ENCODE measurements at regions not wholly inside any gene's neighbourhood (a gene's known extent, or its start where the extent isn't known, plus 50 kb on each side); places are given as distances from the start of the nearest gene placed in this dataset.
"Not testable (repeated sequence)": the region's sequence is repeated elsewhere in the genome, so short reads cannot be mapped to it uniquely, and the experiment has no call there.

GRCh38 chr10:78438907-78439809 lies 405.5 kb downstream of the RPS24 start:
- Mint-ChIP-seq H3K9me3 (no peaks in the 10 kb centered on the region), H3K4me1 (peaks cover 5% of the 10 kb centered on the region), H3K27ac (no peak overlapping the region), H3K4me3 (no peak overlapping the region), H3K36me3 (no peaks in the 10 kb centered on the region)
- DNase-seq (ENCODE audit: low spot score in 2 of 2) (no peak), ATAC-seq (no peak)

- ATAC-seq (no peak), DNase-seq (ENCODE audit: low spot score in 2 of 2) (no peak)
- Mint-ChIP-seq H3K27ac (no peak overlapping the region), H3K4me3 (no peak overlapping the region), H3K4me1 (peaks cover 5% of the 10 kb centered on the region), H3K36me3 (no peaks in the 10 kb centered on the region), H3K9me3 (no peaks in the 10 kb centered on the region)
These were observed 407.3 kb downstream of the RPS24 start for GRCh38 chr10:78441010-78441409.

- Mint-ChIP-seq H3K4me1 (peaks cover 5% of the 10 kb centered on the region), H3K27ac (no peak overlapping the region), H3K36me3 (no peaks in the 10 kb centered on the region), H3K9me3 (no peaks in the 10 kb centered on the region), H3K4me3 (no peak overlapping the region)
- DNase-seq (ENCODE audit: low spot score in 2 of 2): no peak
- ATAC-seq: no peak
These were observed 408.0 kb downstream of the RPS24 start for GRCh38 chr10:78441694-78442093.

- ATAC-seq (peak; percentile 22), DNase-seq (ENCODE audit: low spot score in 2 of 2) (no peak)
- no peaks in the 10 kb centered on the region for H3K36me3 Mint-ChIP-seq
- no peak overlapping the region for H3K4me3 Mint-ChIP-seq
- H3K9me3 Mint-ChIP-seq: no peaks in the 10 kb centered on the region
- peaks cover 3% of the 10 kb centered on the region for H3K4me1 Mint-ChIP-seq
- H3K27ac Mint-ChIP-seq: no peak overlapping the region
These were observed 409.3 kb downstream of the RPS24 start for GRCh38 chr10:78442836-78443550.

GRCh38 chr10:78443900-78444571 lies 410.4 kb downstream of the RPS24 start:
- no peaks in the 10 kb centered on the region for H3K4me1 Mint-ChIP-seq
- no peak overlapping the region for H3K27ac Mint-ChIP-seq
- H3K4me3 Mint-ChIP-seq: no peak overlapping the region
- H3K36me3 Mint-ChIP-seq: no peaks in the 10 kb centered on the region
- DNase-seq (ENCODE audit: low spot score in 2 of 2) (no peak), ATAC-seq (no peak)
- H3K9me3 Mint-ChIP-seq: no peaks in the 10 kb centered on the region

GRCh38 chr10:78444741-78445140 lies 411.1 kb downstream of the RPS24 start:
- not testable (repeated sequence) for H3K36me3 Mint-ChIP-seq; ATAC-seq; H3K4me1 Mint-ChIP-seq; H3K27ac Mint-ChIP-seq; H3K4me3 Mint-ChIP-seq; H3K9me3 Mint-ChIP-seq; DNase-seq (ENCODE audit: low spot score in 2 of 2)

GRCh38 chr10:78445308-78445707 lies 411.6 kb downstream of the RPS24 start:
- no peaks in the 10 kb centered on the region for H3K9me3 Mint-ChIP-seq
- ATAC-seq (no peak), DNase-seq (ENCODE audit: low spot score in 2 of 2) (no peak)
- no peaks in the 10 kb centered on the region for H3K36me3 Mint-ChIP-seq
- no peak overlapping the region for H3K4me3 Mint-ChIP-seq
- H3K4me1 Mint-ChIP-seq: no peaks in the 10 kb centered on the region
- no peak overlapping the region for H3K27ac Mint-ChIP-seq

- Mint-ChIP-seq H3K4me3 (no peak overlapping the region), H3K27ac (no peak overlapping the region), H3K4me1 (no peaks in the 10 kb centered on the region), H3K36me3 (no peaks in the 10 kb centered on the region), H3K9me3 (no peaks in the 10 kb centered on the region)
- no peak for ATAC-seq
- no peak for DNase-seq (ENCODE audit: low spot score in 2 of 2)
These were observed 414.8 kb downstream of the RPS24 start for GRCh38 chr10:78448470-78448869.

GRCh38 chr10:78448994-78449418 lies 415.3 kb downstream of the RPS24 start:
- no peaks in the 10 kb centered on the region for H3K4me1 Mint-ChIP-seq
- H3K27ac Mint-ChIP-seq: no peak overlapping the region
- DNase-seq (ENCODE audit: low spot score in 2 of 2) (no peak), ATAC-seq (no peak)
- no peaks in the 10 kb centered on the region for H3K36me3 Mint-ChIP-seq
- no peaks in the 10 kb centered on the region for H3K9me3 Mint-ChIP-seq
- H3K4me3 Mint-ChIP-seq: no peak overlapping the region

GRCh38 chr10:78449554-78449953 lies 415.9 kb downstream of the RPS24 start:
- Mint-ChIP-seq H3K36me3 (no peaks in the 10 kb centered on the region), H3K4me1 (no peaks in the 10 kb centered on the region), H3K9me3 (no peaks in the 10 kb centered on the region), H3K27ac (no peak overlapping the region), H3K4me3 (no peak overlapping the region)
- DNase-seq (ENCODE audit: low spot score in 2 of 2) (no peak), ATAC-seq (no peak)

- H3K4me3 Mint-ChIP-seq: no peak overlapping the region
- ATAC-seq (no peak), DNase-seq (ENCODE audit: low spot score in 2 of 2) (no peak)
- no peaks in the 10 kb centered on the region for H3K4me1 Mint-ChIP-seq
- H3K36me3 Mint-ChIP-seq: no peaks in the 10 kb centered on the region
- H3K9me3 Mint-ChIP-seq: no peaks in the 10 kb centered on the region
- H3K27ac Mint-ChIP-seq: no peak overlapping the region
These were observed 416.6 kb downstream of the RPS24 start for GRCh38 chr10:78450239-78450638.

- no peaks in the 10 kb centered on the region for H3K36me3 Mint-ChIP-seq
- no peak for ATAC-seq
These were observed 417.3 kb downstream of the RPS24 start for GRCh38 chr10:78450807-78451485.

GRCh38 chr10:78451592-78451991 lies 417.9 kb downstream of the RPS24 start:
- no peaks in the 10 kb centered on the region for H3K9me3 Mint-ChIP-seq
- H3K27ac Mint-ChIP-seq: no peak overlapping the region
- no peak for ATAC-seq
- no peaks in the 10 kb centered on the region for H3K4me1 Mint-ChIP-seq
- no peaks in the 10 kb centered on the region for H3K36me3 Mint-ChIP-seq
- no peak for DNase-seq (ENCODE audit: low spot score in 2 of 2)
- H3K4me3 Mint-ChIP-seq: no peak overlapping the region

More at GRCh38 chr10:78450807-78451485, 417.3 kb downstream of the RPS24 start:
- H3K9me3 Mint-ChIP-seq: no peaks in the 10 kb centered on the region
- no peak overlapping the region for H3K4me3 Mint-ChIP-seq
- H3K27ac Mint-ChIP-seq: no peak overlapping the region
- DNase-seq (ENCODE audit: low spot score in 2 of 2): no peak
- no peaks in the 10 kb centered on the region for H3K4me1 Mint-ChIP-seq

- no peaks in the 10 kb centered on the region for H3K9me3 Mint-ChIP-seq
- H3K36me3 Mint-ChIP-seq: no peaks in the 10 kb centered on the region
- DNase-seq (ENCODE audit: low spot score in 2 of 2): no peak
- ATAC-seq: no peak
- no peak overlapping the region for H3K4me3 Mint-ChIP-seq
- no peaks in the 10 kb centered on the region for H3K4me1 Mint-ChIP-seq
- no peak overlapping the region for H3K27ac Mint-ChIP-seq
These were observed 420.5 kb downstream of the RPS24 start for GRCh38 chr10:78454123-78454645.

GRCh38 chr10:78455236-78455635 lies 421.6 kb downstream of the RPS24 start:
- Mint-ChIP-seq H3K4me3 (no peak overlapping the region), H3K27ac (no peak overlapping the region), H3K36me3 (no peaks in the 10 kb centered on the region), H3K4me1 (no peaks in the 10 kb centered on the region), H3K9me3 (no peaks in the 10 kb centered on the region)
- DNase-seq (ENCODE audit: low spot score in 2 of 2) (no peak), ATAC-seq (no peak)
